ENCODE measurements at regions not wholly inside any gene's neighbourhood (a gene's known extent, or its start where the extent isn't known, plus 50 kb on each side); places are given as distances from the start of the nearest gene placed in this dataset.
A peak's percentile ranks its signal among the peaks of the same experiment; 100 is the strongest.

GRCh38 chr10:18988338-18988737 is 60.3 kb upstream of the MALRD1 start:
- peak; percentile 28 for FAIRE-seq

More at GRCh38 chr10:18988338-18988737, 60.3 kb upstream of the MALRD1 start:
- DNase-seq (ENCODE audit: low read depth) = no peak
- no peak for TF ChIP-seq CTCF (IDR thresholded peaks at IDR 0.05; ENCODE audit: insufficient read depth, low read length, severe bottlenecking)
- Histone ChIP-seq H3K36me3 (ENCODE audit: control insufficient read depth, insufficient read depth, low read length) (no peaks in the 10 kb centered on the region), H3K27me3 (ENCODE audit: control insufficient read depth, insufficient read depth, low read length) (no peaks in the 10 kb centered on the region), H3K4me3 (ENCODE audit: low read depth, low read length) (no peak overlapping the region)
